HG02571 (cell line): ENCODE measurements at regions not wholly inside any gene's neighbourhood (a gene's known extent, or its start where the extent isn't known, plus 50 kb on each side); places are given as distances from the start of the nearest gene placed in this dataset.

Source experiments
- ATAC-seq: cut with Tn5 transposase; IDR thresholded peaks from one replicate; pipeline ENCODE4 v1.9.1; 2021; ENCODE audit warnings: mild to moderate bottlenecking, moderate library complexity; ENCODE audit not compliant: unreplicated experiment

- no peak for ATAC-seq
Measured at GRCh38 chr4:31051565-31051964, 331.4 kb downstream of the PCDH7 start.

- ATAC-seq, result no peak
Measured at GRCh38 chr4:31052519-31052918, 332.4 kb downstream of the PCDH7 start.

- ATAC-seq, result no peak
Measured at GRCh38 chr4:31053451-31053850, 333.3 kb downstream of the PCDH7 start.

GRCh38 chr4:31054295-31054694 is 334.1 kb downstream of the PCDH7 start:
- ATAC-seq, result no peak

GRCh38 chr4:31058656-31059055 is 338.5 kb downstream of the PCDH7 start:
- ATAC-seq, result no peak

- ATAC-seq, result no peak
Measured at GRCh38 chr4:31059753-31060522, 339.8 kb downstream of the PCDH7 start.

- no peak for ATAC-seq
Measured at GRCh38 chr4:31065086-31065485, 344.9 kb downstream of the PCDH7 start.

- ATAC-seq, result no peak
Measured at GRCh38 chr4:31068257-31069075, 348.3 kb downstream of the PCDH7 start.

- ATAC-seq, result no peak
Measured at GRCh38 chr4:31069151-31069550, 349.0 kb downstream of the PCDH7 start.

- no peak for ATAC-seq
Measured at GRCh38 chr4:31071508-31072486, 351.6 kb downstream of the PCDH7 start.

- no peak for ATAC-seq
Measured at GRCh38 chr4:31075969-31076368, 355.8 kb downstream of the PCDH7 start.

GRCh38 chr4:31078661-31079060 is 358.5 kb downstream of the PCDH7 start:
- no peak for ATAC-seq

GRCh38 chr4:31080887-31081286 is 360.7 kb downstream of the PCDH7 start:
- no peak for ATAC-seq

- no peak for ATAC-seq
Measured at GRCh38 chr4:31081366-31081765, 361.2 kb downstream of the PCDH7 start.

- no peak for ATAC-seq
Measured at GRCh38 chr4:31083456-31083855, 363.3 kb downstream of the PCDH7 start.

- ATAC-seq, result no peak
Measured at GRCh38 chr4:31084806-31085416, 364.7 kb downstream of the PCDH7 start.

- no peak for ATAC-seq
Measured at GRCh38 chr4:31085689-31086088, 365.5 kb downstream of the PCDH7 start.

- ATAC-seq, result no peak
Measured at GRCh38 chr4:31086756-31087330, 366.7 kb downstream of the PCDH7 start.

- no peak for ATAC-seq
Measured at GRCh38 chr4:31088600-31089230, 368.5 kb downstream of the PCDH7 start.

- no peak for ATAC-seq
Measured at GRCh38 chr4:31089815-31090214, 369.6 kb downstream of the PCDH7 start.
